ENCODE measurements at regions not wholly inside any gene's neighbourhood (a gene's known extent, or its start where the extent isn't known, plus 50 kb on each side); places are given as distances from the start of the nearest gene placed in this dataset.

GRCh38 chr2:129334128-129334527 is 645.3 kb upstream of the RAB6C start:
- TF ChIP-seq, protein P1, sequence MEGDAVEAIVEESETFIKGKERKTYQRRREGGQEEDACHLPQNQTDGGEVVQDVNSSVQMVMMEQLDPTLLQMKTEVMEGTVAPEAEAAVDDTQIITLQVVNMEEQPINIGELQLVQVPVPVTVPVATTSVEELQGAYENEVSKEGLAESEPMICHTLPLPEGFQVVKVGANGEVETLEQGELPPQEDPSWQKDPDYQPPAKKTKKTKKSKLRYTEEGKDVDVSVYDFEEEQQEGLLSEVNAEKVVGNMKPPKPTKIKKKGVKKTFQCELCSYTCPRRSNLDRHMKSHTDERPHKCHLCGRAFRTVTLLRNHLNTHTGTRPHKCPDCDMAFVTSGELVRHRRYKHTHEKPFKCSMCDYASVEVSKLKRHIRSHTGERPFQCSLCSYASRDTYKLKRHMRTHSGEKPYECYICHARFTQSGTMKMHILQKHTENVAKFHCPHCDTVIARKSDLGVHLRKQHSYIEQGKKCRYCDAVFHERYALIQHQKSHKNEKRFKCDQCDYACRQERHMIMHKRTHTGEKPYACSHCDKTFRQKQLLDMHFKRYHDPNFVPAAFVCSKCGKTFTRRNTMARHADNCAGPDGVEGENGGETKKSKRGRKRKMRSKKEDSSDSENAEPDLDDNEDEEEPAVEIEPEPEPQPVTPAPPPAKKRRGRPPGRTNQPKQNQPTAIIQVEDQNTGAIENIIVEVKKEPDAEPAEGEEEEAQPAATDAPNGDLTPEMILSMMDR (IDR thresholded peaks at IDR 0.05) = no peak
- no peak for TF ChIP-seq POLR2A (IDR thresholded peaks at IDR 0.05)

All from testis (tissue), 2 donors.